CD14-positive monocyte (primary cell): ENCODE measurements at regions not wholly inside any gene's neighbourhood (a gene's known extent, or its start where the extent isn't known, plus 50 kb on each side); places are given as distances from the start of the nearest gene placed in this dataset.

Experiments
- DNase-seq, 3 donors: peaks; one replicate each; pipeline ENCODE4 v3.0.0-alpha.2; 2011 to 2022
- H2AFZ ChIP-seq: 2 replicates; pipeline ENCODE4 v1.6.0; 2012; ENCODE audit warnings: mild to moderate bottlenecking, low read depth, low read length, inconsistent platforms; ENCODE audit not compliant: insufficient read depth, poor library complexity, severe bottlenecking
- H3K27ac ChIP-seq, 2 donors: 1 replicate in 1 of 2; 2 replicates in 1 of 2; pipeline ENCODE4 v1.5.1; 2012 to 2013; ENCODE audit warnings: low read length in 2 of 2, control low read depth in 1 of 2, inconsistent platforms in 1 of 2, low read depth in 1 of 2, mild to moderate bottlenecking in 1 of 2
- H3K27me3 ChIP-seq, 2 donors: one replicate each; pipeline versions ENCODE4 v1.6.0 to v1.6.1; 2011 to 2013; ENCODE audit warnings: low read length in 2 of 2; ENCODE audit not compliant: control insufficient read depth in 2 of 2, insufficient read depth in 2 of 2
- H3K36me3 ChIP-seq, 2 donors: replicated peaks in 1 of 2; 1 replicate in 1 of 2; 2 replicates in 1 of 2; pipeline versions ENCODE4 v1.5.1 to v1.6.1; 2012 to 2013; ENCODE audit warnings: low read length in 2 of 2, control low read depth in 1 of 2, inconsistent platforms in 1 of 2, mild to moderate bottlenecking in 1 of 2; ENCODE audit not compliant: insufficient read depth in 2 of 2, control insufficient read depth in 1 of 2
- H3K4me1 ChIP-seq, 2 donors: 1 replicate in 1 of 2; 2 replicates in 1 of 2; pipeline versions ENCODE4 v1.5.1 to v1.6.1; 2012 to 2013; ENCODE audit warnings: low read length in 2 of 2, control low read depth in 1 of 2, inconsistent platforms in 1 of 2, mild to moderate bottlenecking in 1 of 2, moderate library complexity in 1 of 2; ENCODE audit not compliant: insufficient read depth in 2 of 2, control insufficient read depth in 1 of 2
- H3K4me2 ChIP-seq: replicated peaks from 2 replicates; pipeline ENCODE3; 2012; ENCODE audit warnings: low read length, moderate library complexity, mild to moderate bottlenecking; ENCODE audit not compliant: poor library complexity, severe bottlenecking; ENCODE audit errors: extremely low read depth
- H3K4me3 ChIP-seq, 3 experiments: fragments of 200-600 bp in 1 of 3; sonication (generic) in 1 of 3; replicated peaks in 1 of 3; 1 replicate in 2 of 3; 2 replicates in 1 of 3; pipeline ENCODE4 v1.5.1; 2011 to 2013; ENCODE audit warnings: low read length in 3 of 3, mild to moderate bottlenecking in 3 of 3, control low read depth in 2 of 3, low read depth in 2 of 3, inconsistent platforms in 1 of 3, moderate library complexity in 1 of 3
- H3K79me2 ChIP-seq: 2 replicates; pipeline ENCODE4 v1.6.0; 2012; ENCODE audit warnings: mild to moderate bottlenecking, control low read depth, inconsistent platforms, low read length, moderate library complexity; ENCODE audit not compliant: insufficient read depth
- H3K9ac ChIP-seq: 2 replicates; pipeline ENCODE4 v1.6.0; 2017; ENCODE audit warnings: low read length, mild to moderate bottlenecking; ENCODE audit not compliant: insufficient read depth, poor library complexity, severe bottlenecking
- H3K9me3 ChIP-seq, 2 donors: replicated peaks in 1 of 2; 1 replicate in 1 of 2; 2 replicates in 1 of 2; pipeline versions ENCODE4 v1.5.1 to v1.6.1; 2012 to 2013; ENCODE audit warnings: low read length in 2 of 2, control low read depth in 1 of 2; ENCODE audit not compliant: control insufficient read depth in 1 of 2, insufficient read depth in 1 of 2
- H4K20me1 ChIP-seq: 2 replicates; pipeline ENCODE4 v1.6.0; 2012; ENCODE audit warnings: mild to moderate bottlenecking, low read length, control low read depth, moderate library complexity; ENCODE audit not compliant: insufficient read depth
- H3K27ac Mint-ChIP-seq, 7 donors: one replicate each; pipeline ENCODE4 v1.8.0; 2020; ENCODE audit warnings: mild to moderate bottlenecking in 7 of 7, mixed read lengths in 7 of 7, moderate library complexity in 6 of 7, inconsistent platforms in 2 of 7
- H3K27me3 Mint-ChIP-seq, 3 donors: one replicate each; pipeline ENCODE4 v1.8.0; 2021 to 2022; ENCODE audit warnings: low read depth in 3 of 3, mild to moderate bottlenecking in 3 of 3, mixed read lengths in 3 of 3, moderate library complexity in 3 of 3, inconsistent platforms in 1 of 3
- H3K36me3 Mint-ChIP-seq, 2 donors: one replicate each; pipeline ENCODE4 v1.8.0; 2020; ENCODE audit warnings: mixed read lengths in 2 of 2, inconsistent platforms in 1 of 2, mild to moderate bottlenecking in 1 of 2
- H3K4me1 Mint-ChIP-seq: one replicate; pipeline ENCODE4 v1.8.0; 2020; ENCODE audit warnings: mild to moderate bottlenecking, mixed read lengths
- H3K4me3 Mint-ChIP-seq, 2 donors: one replicate each; pipeline ENCODE4 v1.8.0; 2020; ENCODE audit warnings: mild to moderate bottlenecking in 2 of 2, mixed read lengths in 2 of 2, moderate library complexity in 1 of 2
- H3K9me3 Mint-ChIP-seq, 7 donors: one replicate each; pipeline ENCODE4 v1.8.0; 2020 to 2022; ENCODE audit warnings: mixed read lengths in 7 of 7, mild to moderate bottlenecking in 6 of 7, moderate library complexity in 6 of 7, inconsistent platforms in 2 of 7
- CTCF ChIP-seq: fragments of 200-600 bp; IDR thresholded peaks from one replicate; pipeline ENCODE4 v1.8.0; 2022; ENCODE audit warnings: antibody characterized with exemption, mild to moderate bottlenecking
- WGBS: methylation state at CpG from one replicate; pipeline ENCODE4 v1.1.5; 2013; ENCODE audit warnings: missing lambda C conversion rate; ENCODE audit not compliant: insufficient coverage; 5-methylcytosine and 5-hydroxymethylcytosine counted together
- intact Hi-C, 2 donors: fragments of 100-400 bp; cut with micrococcal nuclease; formaldehyde crosslinking; loops; one replicate each; pipeline versions ENCODE4 v1.15.0 to v1.15.1; 2023

- H3K27me3 Mint-ChIP-seq = peaks cover 0 to 1% (median 0%) of the 10 kb centered on the region in 3 donors
- 100% methylated on average over 1 of the region's 1 CpG for WGBS
- Histone ChIP-seq H3K27me3 (no peaks in the 10 kb centered on the region), H3K36me3 (no peaks in the 10 kb centered on the region), H3K4me1 (peaks cover 46 to 56% of the 10 kb centered on the region in 2 donors), H3K27ac (no peak overlapping the region), H3K9me3 (peaks cover 0 to 8% of the 10 kb centered on the region in 2 donors), H3K9ac (no peak overlapping the region), H3K4me3 (no peak overlapping the region), H2AFZ (no peak overlapping the region), H4K20me1 (no peaks in the 10 kb centered on the region), H3K79me2 (no peaks in the 10 kb centered on the region), H3K4me2 (no peak overlapping the region)
- peaks cover 4% of the 10 kb centered on the region in 2 donors for H3K36me3 Mint-ChIP-seq
- no peak overlapping the region for H3K4me3 Mint-ChIP-seq
- no peak for TF ChIP-seq CTCF
- intact Hi-C loops = no loop called here
- peaks cover 6 to 15% (median 8%) of the 10 kb centered on the region in 7 donors for H3K9me3 Mint-ChIP-seq
- H3K27ac Mint-ChIP-seq = no peak overlapping the region
- no peak for DNase-seq
- peaks cover 43% of the 10 kb centered on the region for H3K4me1 Mint-ChIP-seq
Measured at GRCh38 chr7:101723835-101724234, 93.6 kb upstream of the CUX1 start.

- H3K4me3 ChIP-seq = no peak overlapping the region
- Mint-ChIP-seq H3K4me1 (peaks cover 47% of the 10 kb centered on the region), H3K36me3 (peaks cover 0 to 4% of the 10 kb centered on the region in 2 donors), H3K9me3 (peaks cover 6 to 15% (median 8%) of the 10 kb centered on the region in 7 donors), H3K27ac (peak overlapping the region in 1 of 7 donors; percentile 38), H3K4me3 (no peak overlapping the region), H3K27me3 (peaks cover 0 to 1% (median 0%) of the 10 kb centered on the region in 3 donors)
- peaks cover 50 to 56% of the 10 kb centered on the region in 2 donors for H3K4me1 ChIP-seq
- H3K9me3 ChIP-seq = peaks cover 0 to 8% of the 10 kb centered on the region in 2 donors
- H4K20me1 ChIP-seq = no peaks in the 10 kb centered on the region
- 100% methylated on average over 7 of the region's 9 CpGs for WGBS
- H3K27me3 ChIP-seq = no peaks in the 10 kb centered on the region
- no peak overlapping the region for H3K4me2 ChIP-seq
- H3K9ac ChIP-seq = no peak overlapping the region
- no peak for DNase-seq
- no peaks in the 10 kb centered on the region for H3K79me2 ChIP-seq
- no peak overlapping the region for H2AFZ ChIP-seq
- no peaks in the 10 kb centered on the region for H3K36me3 ChIP-seq
- H3K27ac ChIP-seq = no peak overlapping the region
- intact Hi-C loops = no loop called here
- TF ChIP-seq CTCF = no peak
Measured at GRCh38 chr7:101724957-101725356, 92.5 kb upstream of the CUX1 start.
